ENCODE measurements at regions not wholly inside any gene's neighbourhood (a gene's known extent, or its start where the extent isn't known, plus 50 kb on each side); places are given as distances from the start of the nearest gene placed in this dataset.
"Not testable (repeated sequence)": the region's sequence is repeated elsewhere in the genome, so short reads cannot be mapped to it uniquely, and the experiment has no call there.

DNA sequence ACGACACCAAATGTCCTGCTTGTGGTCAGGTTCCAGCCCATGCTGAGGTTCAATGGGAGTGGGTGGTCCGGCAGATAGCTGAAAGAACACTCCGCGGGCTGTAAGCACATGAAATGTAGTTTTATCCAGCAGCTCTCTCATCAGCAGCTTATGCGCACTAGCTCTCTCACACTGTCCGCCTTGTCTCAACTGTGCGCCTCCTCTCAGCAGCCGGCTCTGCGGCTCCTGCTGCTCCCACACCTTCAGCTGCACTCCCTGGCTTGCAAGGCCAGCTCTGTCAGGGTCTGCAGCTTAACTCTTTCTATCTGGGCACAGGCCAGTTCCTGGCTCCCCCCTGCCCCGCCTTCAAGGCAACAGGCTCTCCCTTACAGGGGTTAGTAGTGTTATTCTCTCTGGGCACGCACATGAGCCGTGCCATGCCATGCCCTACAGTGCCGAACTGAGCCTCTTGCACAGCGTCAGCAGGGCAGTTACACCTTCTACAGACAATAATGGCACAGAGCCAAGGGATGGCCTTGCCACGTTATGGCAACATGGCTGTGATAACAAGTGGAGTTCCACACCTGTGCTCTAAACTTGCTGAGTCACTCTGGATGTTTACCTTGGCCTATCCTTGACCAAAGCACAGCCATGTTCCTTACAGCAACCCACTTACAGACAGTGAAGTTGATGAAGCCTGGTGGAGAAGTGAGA is 84.0 kb upstream of the LRFN2 start:
- no peak for DNase-seq

DNA sequence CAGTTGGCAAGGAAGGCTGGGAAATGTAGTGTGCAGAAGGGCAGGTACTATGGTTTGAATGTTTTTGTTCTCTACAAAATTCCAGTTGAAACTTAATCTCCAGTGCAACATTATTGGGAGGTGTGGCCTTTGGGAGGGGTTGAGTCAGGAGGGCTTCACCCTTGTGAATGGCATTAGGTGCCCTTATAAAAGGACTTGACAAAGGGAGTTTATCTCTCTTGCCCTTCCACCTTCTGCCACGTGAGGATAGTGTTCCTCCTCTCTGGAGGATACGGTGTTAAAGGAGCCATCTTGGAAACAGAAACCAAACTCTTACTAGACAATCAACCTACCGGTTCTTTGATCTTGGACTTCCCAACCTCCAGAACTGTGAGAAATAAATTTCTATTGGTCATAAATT is 82.2 kb upstream of the LRFN2 start:
- no peak for DNase-seq

DNA sequence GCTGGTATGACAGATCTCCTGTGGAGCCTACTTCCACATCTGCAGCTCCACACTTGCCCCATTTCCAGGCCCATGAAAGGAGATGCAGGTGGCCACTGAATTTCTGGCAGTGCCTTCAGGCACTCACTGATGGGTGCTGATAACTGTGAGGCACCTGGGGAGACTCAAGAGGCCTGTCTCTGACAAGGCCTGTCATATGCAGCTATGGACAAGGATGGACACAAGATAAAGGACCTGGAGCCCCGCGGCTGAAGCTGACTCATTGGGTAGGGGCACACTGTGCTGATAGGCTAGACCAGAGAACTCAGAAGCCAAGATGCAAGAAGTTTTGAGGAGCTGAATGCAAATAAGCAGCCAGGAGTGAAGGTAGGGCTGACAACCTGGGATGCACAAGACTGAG is 81.0 kb upstream of the LRFN2 start:
- DNase-seq = no peak

DNA sequence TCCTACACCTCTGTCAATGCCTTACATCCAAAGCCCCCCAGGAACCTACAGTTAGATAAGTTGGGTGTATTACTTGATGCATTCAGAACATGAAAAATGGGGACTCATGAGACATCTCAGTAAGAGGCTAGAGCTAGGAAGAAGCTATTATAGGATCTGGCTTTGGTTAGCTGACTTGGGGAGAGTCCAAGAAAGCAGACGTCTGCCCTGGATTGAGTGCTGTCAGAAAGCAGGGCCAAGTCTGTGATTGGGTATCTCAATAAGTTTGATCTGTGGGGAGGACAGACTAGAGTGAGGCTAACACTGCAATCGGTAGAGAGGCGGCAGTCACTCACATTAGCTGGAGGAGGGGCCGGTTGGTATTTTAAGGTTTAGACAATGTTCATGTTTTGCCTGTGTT is 79.4 kb upstream of the LRFN2 start:
- DNase-seq = no peak

DNA sequence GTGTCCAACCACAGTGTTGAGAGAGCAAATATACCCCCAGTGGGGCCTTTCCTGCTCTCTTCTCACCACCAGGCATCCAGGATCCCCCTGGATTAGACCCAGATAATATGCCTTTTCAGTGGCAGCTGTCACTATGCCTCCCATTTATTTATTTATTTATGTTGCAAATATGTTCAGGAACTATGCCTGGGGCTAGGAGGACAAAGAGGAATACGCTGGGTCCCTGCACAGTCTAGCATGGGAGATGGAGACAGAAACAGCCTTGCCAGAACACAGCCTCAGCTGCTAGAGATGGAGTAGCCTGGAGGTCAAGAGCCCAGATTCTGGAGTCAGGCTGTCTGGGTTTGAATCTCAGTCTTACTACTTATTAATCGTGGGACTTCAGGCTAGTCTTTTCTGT is 74.6 kb upstream of the LRFN2 start:
- no peak for DNase-seq

DNA sequence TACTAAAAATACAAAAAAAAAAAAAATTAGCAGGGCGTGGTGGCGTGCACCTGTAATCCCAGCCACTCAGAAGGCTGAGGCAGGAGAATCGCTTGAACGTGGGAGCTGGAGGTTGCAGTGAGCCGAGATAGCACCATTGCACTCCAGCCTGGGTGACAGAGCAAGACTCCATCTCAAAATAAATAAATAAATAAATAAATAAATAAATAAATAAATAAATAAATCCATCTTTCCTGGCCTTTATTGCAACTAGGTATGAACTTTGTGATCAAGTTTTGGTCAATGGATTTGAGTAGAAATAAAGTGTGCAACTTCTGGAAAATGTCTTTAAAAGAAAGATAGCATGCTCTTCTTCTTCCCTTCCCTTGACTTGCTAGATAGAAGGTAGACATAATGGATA is 69.6 kb upstream of the LRFN2 start:
- not testable (repeated sequence) for DNase-seq

DNA sequence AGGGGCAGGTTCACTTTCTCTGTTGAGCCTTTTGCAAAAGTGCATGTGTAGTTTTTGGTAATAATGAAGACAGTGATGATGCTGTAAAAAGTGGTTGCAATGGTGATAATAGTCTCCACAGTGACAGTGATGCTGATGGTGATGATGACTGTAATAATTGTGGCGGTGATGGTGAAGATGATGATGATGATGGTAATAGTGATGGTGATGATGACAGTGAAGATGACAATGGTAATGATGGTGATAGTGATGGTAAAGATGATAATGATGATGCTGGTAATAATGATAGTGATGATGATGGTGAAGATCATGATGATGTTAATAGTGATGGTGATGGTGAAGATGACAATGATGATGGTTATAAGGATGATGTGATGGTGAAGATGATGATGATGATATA is 67.7 kb upstream of the LRFN2 start:
- no peak for DNase-seq

DNA sequence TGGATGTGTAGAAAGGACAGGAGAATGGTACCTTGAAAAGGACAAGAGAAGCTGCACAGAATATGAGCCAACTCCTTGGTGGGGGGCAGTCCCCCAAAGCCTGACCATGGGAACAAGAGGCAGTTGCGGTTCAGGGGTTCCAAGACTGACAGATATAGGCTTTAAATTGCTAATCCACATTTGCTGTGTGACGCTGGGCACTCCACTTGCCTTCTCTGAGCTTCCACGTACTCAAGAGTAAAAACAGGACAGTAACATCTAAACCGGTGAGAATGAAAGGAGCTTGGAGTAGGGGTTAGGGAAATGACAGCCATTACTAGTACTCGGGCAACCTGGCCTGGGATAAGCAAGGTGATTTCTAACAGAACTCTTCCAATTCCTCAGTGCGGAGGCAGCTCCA is 57.9 kb upstream of the LRFN2 start:
- no peak for DNase-seq

DNA sequence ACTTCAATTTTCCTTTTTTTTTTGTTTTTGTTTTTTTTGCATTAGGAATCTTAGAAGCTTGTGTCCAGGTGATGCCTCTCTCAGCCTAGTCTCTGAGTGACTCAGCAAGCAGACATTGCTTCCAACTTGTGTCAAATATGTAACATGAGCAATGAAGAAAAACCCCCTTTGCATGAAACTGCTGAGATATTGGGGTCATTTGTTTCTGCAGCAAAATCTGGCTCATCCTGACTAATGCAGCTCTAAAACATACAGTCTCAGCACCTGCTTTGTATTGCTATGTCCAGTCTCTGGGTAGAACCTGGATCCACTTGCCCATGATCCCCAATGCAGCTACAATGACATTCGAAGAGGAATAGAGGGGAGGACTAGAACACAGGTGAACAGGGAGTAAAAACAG is 55.7 kb upstream of the LRFN2 start:
- no peak for DNase-seq

DNA sequence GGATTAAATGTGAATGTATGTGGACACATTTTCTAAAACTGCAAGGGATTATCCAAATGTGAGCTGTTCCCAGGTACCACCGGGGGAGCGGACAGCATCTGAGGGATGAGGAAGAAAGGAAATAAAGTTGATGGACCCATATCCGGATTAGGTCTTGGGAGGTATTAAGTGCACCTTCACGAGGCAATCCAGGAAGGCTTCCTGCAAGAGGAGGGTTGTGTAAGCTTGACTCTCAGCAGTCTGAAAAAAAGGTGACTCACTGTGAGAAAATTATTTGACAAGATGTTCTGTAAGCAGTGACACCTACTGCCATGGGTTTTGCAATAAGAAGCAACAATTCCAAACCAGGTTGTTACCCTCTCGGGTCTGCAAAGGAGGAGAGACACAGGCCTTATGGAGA is 55.0 kb upstream of the LRFN2 start:
- DNase-seq = no peak

DNA sequence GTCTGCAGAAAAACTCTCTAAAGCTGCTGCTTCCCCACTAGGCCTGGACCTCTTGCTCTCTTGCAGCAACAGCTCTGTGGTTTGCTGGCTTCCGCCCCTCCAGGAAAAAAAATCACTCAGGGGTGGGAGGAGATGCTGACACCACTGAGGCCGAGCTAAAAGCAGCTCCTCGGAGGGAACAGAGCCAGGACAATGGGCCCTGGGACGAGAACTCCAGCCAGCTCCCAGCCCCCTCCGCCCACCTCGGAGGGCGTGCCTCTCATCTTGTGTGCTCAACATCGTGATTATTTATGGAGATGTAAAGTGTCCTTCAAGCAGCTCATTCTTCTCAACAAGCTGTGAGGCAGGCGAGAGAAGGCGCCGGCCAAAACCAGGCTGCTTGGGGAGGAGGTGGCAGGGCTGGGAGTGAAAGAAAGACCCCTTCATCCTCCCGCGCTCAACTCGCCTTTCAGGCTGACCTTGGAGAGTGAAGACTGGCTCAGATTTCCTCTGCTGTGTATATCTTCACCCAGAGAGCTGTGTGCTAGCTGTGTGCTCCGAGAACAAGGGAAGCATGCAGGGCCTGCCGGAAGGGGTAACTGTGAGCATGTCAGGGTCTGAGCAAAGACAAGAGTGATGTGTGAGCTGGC is 53.5 kb upstream of the LRFN2 start:
- no peak for DNase-seq
